ENCODE measurements at regions not wholly inside any gene's neighbourhood (a gene's known extent, or its start where the extent isn't known, plus 50 kb on each side); places are given as distances from the start of the nearest gene placed in this dataset.

DNA sequence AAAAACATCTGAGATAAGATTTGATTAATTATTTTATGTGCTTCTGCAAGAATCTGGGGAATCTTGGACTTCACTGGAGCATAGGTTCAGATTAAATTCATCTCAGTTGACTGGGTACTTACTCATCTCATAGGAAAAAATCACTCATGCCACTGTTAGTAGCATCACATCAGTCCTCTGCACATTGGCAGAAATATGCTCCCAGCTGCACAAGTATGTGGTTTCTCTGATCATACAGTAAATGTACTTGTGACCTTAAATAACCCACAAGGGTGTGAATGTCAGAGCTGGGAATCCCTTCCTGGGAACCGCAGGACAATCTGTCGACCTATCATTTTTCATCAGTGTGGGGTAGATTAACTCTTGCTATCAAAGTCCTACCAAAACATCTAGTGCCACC lies 203.7 kb upstream of the SLC24A2 start:
- ATAC-seq (ENCODE audit: low FRiP score) (no peak), DNase-seq (ENCODE audit: low spot score) (no peak)
- TF ChIP-seq, protein P1, sequence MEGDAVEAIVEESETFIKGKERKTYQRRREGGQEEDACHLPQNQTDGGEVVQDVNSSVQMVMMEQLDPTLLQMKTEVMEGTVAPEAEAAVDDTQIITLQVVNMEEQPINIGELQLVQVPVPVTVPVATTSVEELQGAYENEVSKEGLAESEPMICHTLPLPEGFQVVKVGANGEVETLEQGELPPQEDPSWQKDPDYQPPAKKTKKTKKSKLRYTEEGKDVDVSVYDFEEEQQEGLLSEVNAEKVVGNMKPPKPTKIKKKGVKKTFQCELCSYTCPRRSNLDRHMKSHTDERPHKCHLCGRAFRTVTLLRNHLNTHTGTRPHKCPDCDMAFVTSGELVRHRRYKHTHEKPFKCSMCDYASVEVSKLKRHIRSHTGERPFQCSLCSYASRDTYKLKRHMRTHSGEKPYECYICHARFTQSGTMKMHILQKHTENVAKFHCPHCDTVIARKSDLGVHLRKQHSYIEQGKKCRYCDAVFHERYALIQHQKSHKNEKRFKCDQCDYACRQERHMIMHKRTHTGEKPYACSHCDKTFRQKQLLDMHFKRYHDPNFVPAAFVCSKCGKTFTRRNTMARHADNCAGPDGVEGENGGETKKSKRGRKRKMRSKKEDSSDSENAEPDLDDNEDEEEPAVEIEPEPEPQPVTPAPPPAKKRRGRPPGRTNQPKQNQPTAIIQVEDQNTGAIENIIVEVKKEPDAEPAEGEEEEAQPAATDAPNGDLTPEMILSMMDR (IDR thresholded peaks at IDR 0.05), result no peak

DNA sequence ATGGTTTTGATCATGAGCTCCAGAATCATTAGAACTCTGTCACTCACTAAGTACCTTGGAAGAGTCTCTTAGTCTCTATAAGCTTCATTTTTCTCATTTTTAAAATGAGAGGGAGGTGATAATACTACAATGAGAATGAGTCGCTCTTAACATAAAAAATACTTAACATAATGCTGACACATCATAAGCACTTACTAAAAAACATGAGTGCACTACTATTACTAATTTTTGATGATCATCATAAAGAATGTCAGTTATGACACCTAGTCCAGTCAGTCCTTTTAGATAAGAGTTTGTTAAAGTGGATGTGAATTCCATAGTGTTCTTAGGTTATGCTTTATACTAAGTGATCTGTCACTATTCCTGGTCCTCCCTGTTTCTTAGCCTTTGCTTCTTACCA lies 200.4 kb upstream of the SLC24A2 start:
- no peak for DNase-seq (ENCODE audit: low spot score)
- TF ChIP-seq, protein P1 (IDR thresholded peaks at IDR 0.05), result no peak

DNA sequence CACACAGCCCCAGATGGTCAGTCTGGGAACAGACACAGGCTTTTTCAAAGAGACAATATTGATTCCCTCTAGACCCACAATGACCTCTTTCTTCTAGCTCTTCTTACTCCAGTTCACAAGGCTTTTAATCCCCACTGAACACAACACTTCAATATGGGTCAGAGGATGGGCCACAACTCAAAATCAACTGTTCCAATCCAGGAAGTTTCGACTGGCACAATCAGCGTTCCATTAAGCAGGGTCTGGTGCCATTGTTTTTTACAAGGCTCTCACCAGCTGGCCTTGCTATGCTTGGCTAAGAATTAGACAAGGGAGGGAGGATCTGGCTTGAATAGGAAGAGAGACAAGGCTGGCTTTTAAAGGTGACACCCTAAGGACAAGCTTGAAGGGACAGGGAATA lies 199.4 kb upstream of the SLC24A2 start:
- ATAC-seq (ENCODE audit: low FRiP score), result no peak
- no peak for DNase-seq (ENCODE audit: low spot score)
- TF ChIP-seq, protein P1 (IDR thresholded peaks at IDR 0.05), result no peak

More for the DNA sequence above, 200.4 kb upstream of the SLC24A2 start:
- no peak for ATAC-seq (ENCODE audit: low FRiP score)

DNA sequence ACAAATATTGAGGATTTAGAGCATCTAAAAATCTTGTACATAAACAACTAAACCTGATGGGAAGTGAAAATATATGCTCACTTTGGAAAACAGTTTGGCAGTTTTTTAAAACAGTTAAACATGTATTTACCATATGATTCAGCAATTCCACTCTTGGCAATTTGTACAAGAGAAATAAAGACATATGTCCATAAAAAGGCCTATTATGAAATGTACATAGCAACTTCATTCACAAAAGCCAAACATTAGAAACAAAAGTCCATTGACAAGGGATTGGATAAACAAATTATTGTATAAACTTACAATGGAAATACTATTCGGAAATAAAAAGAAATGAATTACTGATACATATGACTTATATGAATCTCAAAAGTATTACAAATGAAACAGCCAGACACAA lies 196.2 kb upstream of the SLC24A2 start:
- ATAC-seq (ENCODE audit: low FRiP score) (no peak), DNase-seq (ENCODE audit: low spot score) (no peak)
- TF ChIP-seq, protein P1 (IDR thresholded peaks at IDR 0.05), result no peak

DNA sequence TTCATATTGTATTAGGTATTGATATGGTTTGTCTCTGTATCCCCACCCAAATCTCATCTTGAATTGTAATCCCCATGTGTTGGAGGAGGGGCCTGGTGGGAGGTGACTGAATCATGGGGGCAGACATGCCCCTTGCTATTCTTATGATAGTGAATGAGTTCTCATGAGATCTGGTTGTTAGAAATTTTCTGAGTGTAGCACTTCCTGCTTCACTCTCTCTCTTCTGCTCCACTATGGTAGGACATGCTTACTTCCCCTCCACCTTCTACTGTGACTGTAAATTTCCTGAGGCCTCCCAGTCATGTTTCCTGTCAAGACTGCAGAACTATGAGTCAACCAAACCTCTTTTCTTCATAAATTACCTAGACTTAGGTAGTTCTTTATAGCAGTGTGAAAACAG lies 187.4 kb upstream of the SLC24A2 start:
- TF ChIP-seq, protein P1 (IDR thresholded peaks at IDR 0.05), result no peak
- ATAC-seq (ENCODE audit: low FRiP score), result no peak
- DNase-seq (ENCODE audit: low spot score), result no peak

DNA sequence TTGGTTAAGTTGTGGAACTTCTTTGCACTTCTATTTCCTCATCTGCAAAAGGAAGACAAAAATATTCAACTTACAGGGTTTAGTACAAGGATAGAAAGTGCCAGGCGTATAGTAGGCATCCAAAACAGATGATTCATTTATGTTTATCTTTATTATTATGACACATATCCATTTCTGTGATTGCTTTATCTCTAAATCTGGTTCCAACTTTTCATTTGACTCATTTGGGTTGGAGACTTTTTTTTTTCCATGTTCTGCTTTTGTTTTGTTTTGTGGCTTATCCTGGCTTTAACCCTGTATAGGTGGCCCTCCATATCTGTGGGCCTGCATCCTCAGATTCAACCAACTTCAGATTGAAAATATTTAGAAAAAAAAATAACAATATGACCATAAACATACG lies 186.7 kb upstream of the SLC24A2 start:
- TF ChIP-seq, protein P1 (IDR thresholded peaks at IDR 0.05), result no peak

DNA sequence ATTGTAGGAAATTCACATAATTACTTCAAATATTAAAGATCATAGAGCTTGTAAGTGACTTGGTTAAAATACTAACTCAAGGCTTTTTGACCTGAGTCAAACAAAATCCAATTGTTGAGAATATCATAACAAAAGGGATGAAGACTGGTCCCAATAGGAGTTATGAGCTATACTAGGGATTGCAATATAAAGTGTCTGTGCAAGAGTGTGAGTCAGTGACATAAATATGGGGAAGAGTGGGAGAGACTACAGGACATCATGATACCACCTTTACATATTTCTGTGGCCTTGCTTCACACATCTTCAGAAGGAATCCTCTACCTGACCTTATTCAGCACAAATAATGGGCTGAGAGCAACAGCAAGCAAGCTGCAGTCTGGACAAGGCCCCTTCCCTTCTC lies 180.9 kb upstream of the SLC24A2 start:
- TF ChIP-seq, protein P1 (IDR thresholded peaks at IDR 0.05), result no peak
- DNase-seq (ENCODE audit: low spot score), result no peak
- ATAC-seq (ENCODE audit: low FRiP score), result no peak

More for the DNA sequence above, 186.7 kb upstream of the SLC24A2 start:
- ATAC-seq (ENCODE audit: low FRiP score) (no peak), DNase-seq (ENCODE audit: low spot score) (no peak)
